ENCODE measurements at regions not wholly inside any gene's neighbourhood (a gene's known extent, or its start where the extent isn't known, plus 50 kb on each side); places are given as distances from the start of the nearest gene placed in this dataset.
"Not testable (repeated sequence)": the region's sequence is repeated elsewhere in the genome, so short reads cannot be mapped to it uniquely, and the experiment has no call there.

- peaks cover 18% of the 10 kb centered on the region for H3K9me3 Mint-ChIP-seq (ENCODE audit: low read depth)
- no peaks in the 10 kb centered on the region for H3K27me3 Mint-ChIP-seq (ENCODE audit: low read depth)
- no peak overlapping the region for H3K27ac Mint-ChIP-seq (ENCODE audit: unreplicated experiment)
- peaks cover 9% of the 10 kb centered on the region for H3K36me3 Mint-ChIP-seq (ENCODE audit: low read depth)
- DNase-seq (ENCODE audit: low spot score): no peak
- H3K4me1 Mint-ChIP-seq (ENCODE audit: low read depth): peaks cover 12% of the 10 kb centered on the region
- no peak for TF ChIP-seq CTCF (IDR thresholded peaks at IDR 0.05)
- no peak overlapping the region for H3K4me3 Mint-ChIP-seq (ENCODE audit: unreplicated experiment)
Measured at GRCh38 chr2:39584283-39584965, 81.3 kb upstream of the TMEM178A start.

GRCh38 chr2:39585531-39585930 lies 80.2 kb upstream of the TMEM178A start:
- H3K4me1 Mint-ChIP-seq (ENCODE audit: low read depth): peaks cover 12% of the 10 kb centered on the region
- not testable (repeated sequence) for H3K36me3 Mint-ChIP-seq (ENCODE audit: low read depth); DNase-seq (ENCODE audit: low spot score); H3K4me3 Mint-ChIP-seq (ENCODE audit: unreplicated experiment); H3K27me3 Mint-ChIP-seq (ENCODE audit: low read depth); H3K27ac Mint-ChIP-seq (ENCODE audit: unreplicated experiment)
- H3K9me3 Mint-ChIP-seq (ENCODE audit: low read depth): peaks cover 14% of the 10 kb centered on the region

GRCh38 chr2:39587168-39587567 lies 78.5 kb upstream of the TMEM178A start:
- Mint-ChIP-seq H3K9me3 (ENCODE audit: low read depth) (peaks cover 6% of the 10 kb centered on the region), H3K4me1 (ENCODE audit: low read depth) (peaks cover 12% of the 10 kb centered on the region)

GRCh38 chr2:39587641-39588040 lies 78.1 kb upstream of the TMEM178A start:
- no peak for TF ChIP-seq CTCF (IDR thresholded peaks at IDR 0.05)
- no peak overlapping the region for H3K27ac Mint-ChIP-seq (ENCODE audit: unreplicated experiment)
- H3K27me3 Mint-ChIP-seq (ENCODE audit: low read depth): no peaks in the 10 kb centered on the region

More at GRCh38 chr2:39587168-39587567, 78.5 kb upstream of the TMEM178A start:
- Mint-ChIP-seq H3K27ac (ENCODE audit: unreplicated experiment) (no peak overlapping the region), H3K27me3 (ENCODE audit: low read depth) (no peaks in the 10 kb centered on the region), H3K36me3 (ENCODE audit: low read depth) (peaks cover 4% of the 10 kb centered on the region), H3K4me3 (ENCODE audit: unreplicated experiment) (no peak overlapping the region)
- DNase-seq (ENCODE audit: low spot score): no peak
- no peak for TF ChIP-seq CTCF (IDR thresholded peaks at IDR 0.05)

GRCh38 chr2:39593439-39594393 lies 72.0 kb upstream of the TMEM178A start:
- peak overlapping the region; percentile 83 for H3K27ac Mint-ChIP-seq (ENCODE audit: unreplicated experiment)
- DNase-seq (ENCODE audit: low spot score): no peak
- no peak overlapping the region for H3K4me3 Mint-ChIP-seq (ENCODE audit: unreplicated experiment)
- no peaks in the 10 kb centered on the region for H3K27me3 Mint-ChIP-seq (ENCODE audit: low read depth)
- TF ChIP-seq CTCF (IDR thresholded peaks at IDR 0.05): peak; percentile 79
- peaks cover 9% of the 10 kb centered on the region for H3K4me1 Mint-ChIP-seq (ENCODE audit: low read depth)
- no peaks in the 10 kb centered on the region for H3K9me3 Mint-ChIP-seq (ENCODE audit: low read depth)
- H3K36me3 Mint-ChIP-seq (ENCODE audit: low read depth): no peaks in the 10 kb centered on the region

More at GRCh38 chr2:39587641-39588040, 78.1 kb upstream of the TMEM178A start:
- peaks cover 6% of the 10 kb centered on the region for H3K9me3 Mint-ChIP-seq (ENCODE audit: low read depth)
- no peak overlapping the region for H3K4me3 Mint-ChIP-seq (ENCODE audit: unreplicated experiment)
- H3K36me3 Mint-ChIP-seq (ENCODE audit: low read depth): peaks cover 4% of the 10 kb centered on the region
- H3K4me1 Mint-ChIP-seq (ENCODE audit: low read depth): peaks cover 12% of the 10 kb centered on the region
- DNase-seq (ENCODE audit: low spot score): no peak
